ENCODE measurements at regions not wholly inside any gene's neighbourhood (a gene's known extent, or its start where the extent isn't known, plus 50 kb on each side); places are given as distances from the start of the nearest gene placed in this dataset.

- no peak overlapping the region for H3K27ac ChIP-seq
- no peak for TF ChIP-seq CTCF (conservative IDR thresholded peaks at IDR 0.05)
- TF ChIP-seq ZFX (IDR thresholded peaks at IDR 0.05): no peak
Measured at GRCh38 chr4:185092535-185093197, 50.4 kb upstream of the SLC25A4 start.
